GM21381 (cell line): ENCODE measurements at regions not wholly inside any gene's neighbourhood (a gene's known extent, or its start where the extent isn't known, plus 50 kb on each side); places are given as distances from the start of the nearest gene placed in this dataset.
"Not testable (repeated sequence)": the region's sequence is repeated elsewhere in the genome, so short reads cannot be mapped to it uniquely, and the experiment has no call there.

Experiments
- ATAC-seq: cut with Tn5 transposase; IDR thresholded peaks from one replicate; pipeline ENCODE4 v1.9.1; 2021; ENCODE audit warnings: mild to moderate bottlenecking, moderate library complexity; ENCODE audit not compliant: unreplicated experiment

GRCh38 chr5:75951158-75951557, 132.0 kb upstream of the SV2C start:
- ATAC-seq = no peak

GRCh38 chr5:75948438-75948837, 134.7 kb upstream of the SV2C start:
- ATAC-seq = no peak

GRCh38 chr5:75940418-75940817, 142.8 kb upstream of the SV2C start:
- ATAC-seq = no peak

- no peak for ATAC-seq
Observed at GRCh38 chr5:75935572-75935971, 147.6 kb upstream of the SV2C start.

GRCh38 chr5:75933489-75933888, 149.7 kb upstream of the SV2C start:
- no peak for ATAC-seq

GRCh38 chr5:75931175-75931574, 152.0 kb upstream of the SV2C start:
- no peak for ATAC-seq

GRCh38 chr5:75928992-75929391, 154.2 kb upstream of the SV2C start:
- ATAC-seq = no peak

- no peak for ATAC-seq
Observed at GRCh38 chr5:75922480-75922879, 160.7 kb upstream of the SV2C start.

GRCh38 chr5:75921011-75921410, 162.2 kb upstream of the SV2C start:
- ATAC-seq = no peak

- ATAC-seq = no peak
Observed at GRCh38 chr5:75916144-75916543, 167.0 kb upstream of the SV2C start.

- no peak for ATAC-seq
Observed at GRCh38 chr5:75909223-75909622, 174.0 kb upstream of the SV2C start.

GRCh38 chr5:75907651-75908050, 175.5 kb upstream of the SV2C start:
- ATAC-seq = no peak

- no peak for ATAC-seq
Observed at GRCh38 chr5:75894482-75894881, 177.2 kb upstream of the POC5 start.

GRCh38 chr5:75891736-75892135, 174.5 kb upstream of the POC5 start:
- no peak for ATAC-seq

- no peak for ATAC-seq
Observed at GRCh38 chr5:75891020-75891419, 173.8 kb upstream of the POC5 start.

- no peak for ATAC-seq
Observed at GRCh38 chr5:75890546-75890945, 173.3 kb upstream of the POC5 start.

GRCh38 chr5:75886706-75887105, 169.5 kb upstream of the POC5 start:
- no peak for ATAC-seq

GRCh38 chr5:75885849-75886596, 168.8 kb upstream of the POC5 start:
- ATAC-seq = no peak

- ATAC-seq = no peak
Observed at GRCh38 chr5:75885321-75885720, 168.1 kb upstream of the POC5 start.

GRCh38 chr5:75869891-75870290, 152.7 kb upstream of the POC5 start:
- no peak for ATAC-seq

- ATAC-seq = no peak
Observed at GRCh38 chr5:75862872-75863271, 145.6 kb upstream of the POC5 start.

- ATAC-seq = not testable (repeated sequence)
Observed at GRCh38 chr5:75859621-75860020, 142.4 kb upstream of the POC5 start.

- ATAC-seq = no peak
Observed at GRCh38 chr5:75856056-75856455, 138.8 kb upstream of the POC5 start.
